ENCODE measurements at regions not wholly inside any gene's neighbourhood (a gene's known extent, or its start where the extent isn't known, plus 50 kb on each side); places are given as distances from the start of the nearest gene placed in this dataset.

- no peak for DNase-seq
These were observed 314.9 kb upstream of the SOX11 start for GRCh38 chr2:5377323-5377722.

GRCh38 chr2:5379811-5380210 lies 312.4 kb upstream of the SOX11 start:
- DNase-seq = no peak

GRCh38 chr2:5385596-5385995 lies 306.6 kb upstream of the SOX11 start:
- no peak for DNase-seq

- DNase-seq = no peak
These were observed 304.8 kb upstream of the SOX11 start for GRCh38 chr2:5387406-5387805.

- no peak for DNase-seq
These were observed 302.4 kb upstream of the SOX11 start for GRCh38 chr2:5389740-5390139.

- DNase-seq = no peak
These were observed 300.8 kb upstream of the SOX11 start for GRCh38 chr2:5391362-5391761.

GRCh38 chr2:5392658-5393057 lies 299.5 kb upstream of the SOX11 start:
- DNase-seq = no peak

GRCh38 chr2:5393474-5393873 lies 298.7 kb upstream of the SOX11 start:
- DNase-seq = no peak

- no peak for DNase-seq
These were observed 298.0 kb upstream of the SOX11 start for GRCh38 chr2:5394223-5394622.

- no peak for DNase-seq
These were observed 291.0 kb upstream of the SOX11 start for GRCh38 chr2:5401115-5401657.

GRCh38 chr2:5403392-5403791 lies 288.8 kb upstream of the SOX11 start:
- no peak for DNase-seq

- DNase-seq = no peak
These were observed 282.2 kb upstream of the SOX11 start for GRCh38 chr2:5409898-5410381.

GRCh38 chr2:5410991-5411700 lies 281.0 kb upstream of the SOX11 start:
- DNase-seq = no peak

GRCh38 chr2:5412001-5412400 lies 280.2 kb upstream of the SOX11 start:
- no peak for DNase-seq

- DNase-seq = no peak
These were observed 258.3 kb upstream of the SOX11 start for GRCh38 chr2:5433855-5434254.

- no peak for DNase-seq
These were observed 254.8 kb upstream of the SOX11 start for GRCh38 chr2:5437375-5437774.

- DNase-seq = no peak
These were observed 252.0 kb upstream of the SOX11 start for GRCh38 chr2:5440174-5440573.

GRCh38 chr2:5442736-5443135 lies 249.4 kb upstream of the SOX11 start:
- DNase-seq = no peak

- DNase-seq = no peak
These were observed 248.0 kb upstream of the SOX11 start for GRCh38 chr2:5444168-5444567.

GRCh38 chr2:5444854-5445253 lies 247.3 kb upstream of the SOX11 start:
- no peak for DNase-seq

GRCh38 chr2:5449867-5450266 lies 242.3 kb upstream of the SOX11 start:
- no peak for DNase-seq

GRCh38 chr2:5453220-5454050 lies 238.7 kb upstream of the SOX11 start:
- DNase-seq = no peak

- DNase-seq = no peak
These were observed 238.2 kb upstream of the SOX11 start for GRCh38 chr2:5454051-5454390.

GRCh38 chr2:5459041-5459440 lies 233.1 kb upstream of the SOX11 start:
- no peak for DNase-seq
